H1 (cell line): ENCODE measurements at regions not wholly inside any gene's neighbourhood (a gene's known extent, or its start where the extent isn't known, plus 50 kb on each side); places are given as distances from the start of the nearest gene placed in this dataset.

Experiments used
- ATF3 ChIP-seq: IDR thresholded peaks from 2 replicates; pipeline ENCODE4 v1.6.1; 2011; ENCODE audit warnings: low read depth, mild to moderate bottlenecking, low read length; ENCODE audit not compliant: insufficient read depth
- SIN3A ChIP-seq, 2 experiments: IDR thresholded peaks in 1 of 2; conservative IDR thresholded peaks in 1 of 2; 2 replicates each; pipeline ENCODE4 v1.6.1; 2011 to 2012; ENCODE audit warnings: low read length in 2 of 2, improper control_type of control experiment in 1 of 2, low read depth in 1 of 2, mild to moderate bottlenecking in 1 of 2

GRCh38 chr5:125517973-125518550 lies 771.6 kb upstream of the ZNF608 start (continued):
- TF ChIP-seq SIN3A (conservative IDR thresholded peaks at IDR 0.05 in 1 of 2, IDR thresholded peaks at IDR 0.05 in 1 of 2; ENCODE audit: low read depth in 1 of 2, low read length in 2 of 2) (no peak), ATF3 (no peak)
- TF ChIP-seq, all 59 proteins: peak for 0
